ENCODE measurements at regions not wholly inside any gene's neighbourhood (a gene's known extent, or its start where the extent isn't known, plus 50 kb on each side); places are given as distances from the start of the nearest gene placed in this dataset.

DNA sequence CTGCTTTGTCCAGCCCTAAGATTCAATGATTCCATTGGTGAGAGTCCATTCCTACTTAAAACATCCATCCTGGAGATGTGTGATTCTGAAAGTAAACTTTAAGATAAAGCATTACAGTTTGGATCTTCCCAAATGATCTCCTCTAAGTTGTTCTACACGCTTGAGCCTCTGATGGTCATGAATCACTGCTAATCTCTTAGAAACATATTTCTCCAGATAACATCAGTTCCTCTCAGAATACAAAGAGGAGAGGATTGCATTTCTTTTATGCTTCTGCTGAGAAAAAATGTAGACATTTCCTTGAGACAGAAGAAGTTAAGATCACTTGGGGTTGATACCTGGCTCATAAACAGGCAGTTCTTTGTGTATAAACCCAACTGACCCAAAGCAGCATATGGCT, 281.2 kb upstream of the DPH6 start:
- Histone ChIP-seq H3K4me3 (no peak overlapping the region), H3K36me3 (no peaks in the 10 kb centered on the region), H3K9me3 (no peaks in the 10 kb centered on the region), H3K27me3 (no peaks in the 10 kb centered on the region), H3K4me1 (no peaks in the 10 kb centered on the region), H3K27ac (no peak overlapping the region)
- intact Hi-C loops (cut with DNase I; ENCODE audit: low total_unique reads) = no loop called here
- TF ChIP-seq POLR2AphosphoS5 (IDR thresholded peaks at IDR 0.05) (no peak), EP300 (IDR thresholded peaks at IDR 0.05) (no peak), POLR2A (IDR thresholded peaks at IDR 0.05) (no peak)
- TF ChIP-seq, protein P1, sequence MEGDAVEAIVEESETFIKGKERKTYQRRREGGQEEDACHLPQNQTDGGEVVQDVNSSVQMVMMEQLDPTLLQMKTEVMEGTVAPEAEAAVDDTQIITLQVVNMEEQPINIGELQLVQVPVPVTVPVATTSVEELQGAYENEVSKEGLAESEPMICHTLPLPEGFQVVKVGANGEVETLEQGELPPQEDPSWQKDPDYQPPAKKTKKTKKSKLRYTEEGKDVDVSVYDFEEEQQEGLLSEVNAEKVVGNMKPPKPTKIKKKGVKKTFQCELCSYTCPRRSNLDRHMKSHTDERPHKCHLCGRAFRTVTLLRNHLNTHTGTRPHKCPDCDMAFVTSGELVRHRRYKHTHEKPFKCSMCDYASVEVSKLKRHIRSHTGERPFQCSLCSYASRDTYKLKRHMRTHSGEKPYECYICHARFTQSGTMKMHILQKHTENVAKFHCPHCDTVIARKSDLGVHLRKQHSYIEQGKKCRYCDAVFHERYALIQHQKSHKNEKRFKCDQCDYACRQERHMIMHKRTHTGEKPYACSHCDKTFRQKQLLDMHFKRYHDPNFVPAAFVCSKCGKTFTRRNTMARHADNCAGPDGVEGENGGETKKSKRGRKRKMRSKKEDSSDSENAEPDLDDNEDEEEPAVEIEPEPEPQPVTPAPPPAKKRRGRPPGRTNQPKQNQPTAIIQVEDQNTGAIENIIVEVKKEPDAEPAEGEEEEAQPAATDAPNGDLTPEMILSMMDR (IDR thresholded peaks at IDR 0.05) = no peak
- 31 to 62% (median 45%) methylated on average over 1 of the region's 1 CpG for WGBS, 5 donors
- DNase-seq = no peak

DNA sequence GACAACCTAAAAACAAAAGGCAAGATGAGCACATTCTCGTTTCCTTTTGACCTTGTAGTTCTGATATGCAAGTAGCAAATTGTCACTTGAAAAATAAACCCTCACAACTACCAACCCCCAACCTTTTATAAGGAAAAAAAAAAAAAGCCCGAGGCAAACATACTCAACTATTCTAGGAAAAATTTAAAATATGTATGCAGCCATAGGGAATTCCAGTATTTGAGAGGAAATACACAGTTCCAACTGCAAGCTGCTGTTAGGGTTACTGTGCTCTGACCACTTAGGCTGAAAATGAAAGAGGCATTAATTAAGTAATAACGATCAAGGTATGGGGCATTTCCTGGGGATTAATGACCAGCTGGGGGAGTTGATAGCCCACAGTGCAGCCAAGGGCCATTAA, 281.9 kb upstream of the DPH6 start:
- H3K4me1 ChIP-seq = no peaks in the 10 kb centered on the region
- intact Hi-C loops (cut with DNase I; ENCODE audit: low total_unique reads) = no loop called here
- H3K9me3 ChIP-seq = no peaks in the 10 kb centered on the region
- 42 to 51% (median 49%) methylated on average over 3 of the region's 3 CpGs for WGBS, 5 donors
- H3K27me3 ChIP-seq = no peaks in the 10 kb centered on the region
- no peak overlapping the region for H3K27ac ChIP-seq
- peak in 1 of 2 donors; percentile 21 for DNase-seq
- TF ChIP-seq EP300 (IDR thresholded peaks at IDR 0.05) = no peak
- no peak for TF ChIP-seq POLR2AphosphoS5 (IDR thresholded peaks at IDR 0.05)
- TF ChIP-seq, protein P1 (IDR thresholded peaks at IDR 0.05) = no peak
- no peak for TF ChIP-seq POLR2A (IDR thresholded peaks at IDR 0.05)
- no peaks in the 10 kb centered on the region for H3K36me3 ChIP-seq
- H3K4me3 ChIP-seq = no peak overlapping the region

DNA sequence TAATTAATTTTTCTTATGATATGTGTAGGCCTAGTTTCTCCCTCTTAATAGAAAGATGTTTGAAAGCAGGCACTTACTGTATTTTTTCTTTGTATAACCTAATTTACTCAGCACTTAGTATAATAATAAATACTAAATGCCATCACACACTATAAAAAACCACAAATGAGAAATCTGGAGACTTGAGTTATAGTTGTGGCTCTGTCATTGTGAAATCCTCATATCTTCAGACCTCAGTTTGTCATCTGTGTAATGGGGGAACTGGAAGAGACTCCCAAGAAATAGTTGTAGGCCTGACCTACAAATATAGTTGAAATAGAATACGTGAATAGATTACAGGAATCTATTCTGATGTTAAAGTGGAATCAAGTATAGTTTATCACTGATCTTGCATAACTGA, 287.6 kb upstream of the DPH6 start:
- Histone ChIP-seq H3K4me3 (no peak overlapping the region), H3K27me3 (no peaks in the 10 kb centered on the region), H3K9me3 (no peaks in the 10 kb centered on the region), H3K4me1 (peaks cover 0 to 5% (median 0%) of the 10 kb centered on the region in 4 donors), H3K27ac (no peak overlapping the region), H3K36me3 (no peaks in the 10 kb centered on the region)
- TF ChIP-seq, protein P1 (IDR thresholded peaks at IDR 0.05) = no peak
- TF ChIP-seq EP300 (IDR thresholded peaks at IDR 0.05) (no peak), POLR2A (IDR thresholded peaks at IDR 0.05) (no peak), POLR2AphosphoS5 (IDR thresholded peaks at IDR 0.05) (no peak)
- no peak for DNase-seq
- 78 to 84% (median 80%) methylated on average over 1 of the region's 1 CpG for WGBS, 5 donors
- intact Hi-C loops (cut with DNase I; ENCODE audit: low total_unique reads) = no loop called here

DNA sequence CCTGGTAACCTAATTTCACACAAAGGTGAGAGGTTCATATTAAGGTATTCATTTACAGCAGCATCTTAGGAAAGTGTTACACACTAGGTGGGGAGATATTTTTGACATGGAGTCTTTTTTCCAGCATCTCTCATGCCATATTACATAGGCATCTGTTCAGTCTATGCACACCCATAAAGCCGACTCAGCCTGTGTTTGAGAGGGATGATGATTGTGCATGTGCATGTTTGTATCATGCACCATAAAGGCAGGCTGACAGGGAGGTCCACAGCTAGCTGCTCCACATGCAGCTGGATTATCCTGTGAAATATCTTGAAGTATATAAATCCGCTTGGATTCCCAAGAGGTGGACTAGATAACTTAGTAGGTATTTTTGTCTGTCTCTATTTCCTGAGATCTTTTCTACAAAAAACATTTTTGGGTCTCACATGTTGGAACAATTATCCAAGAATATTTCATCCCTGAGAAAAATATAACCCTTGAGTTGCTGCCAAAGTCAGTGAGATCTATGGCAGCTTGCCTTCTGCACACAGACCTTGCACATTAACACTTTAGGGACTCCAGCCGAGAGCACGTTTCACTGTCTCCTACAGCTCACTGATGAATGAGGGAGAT, 288.4 kb upstream of the DPH6 start:
- Histone ChIP-seq H3K36me3 (no peaks in the 10 kb centered on the region), H3K27ac (no peak overlapping the region), H3K27me3 (no peaks in the 10 kb centered on the region), H3K4me3 (no peak overlapping the region), H3K9me3 (no peaks in the 10 kb centered on the region), H3K4me1 (peaks cover 0 to 5% (median 0%) of the 10 kb centered on the region in 4 donors)
- TF ChIP-seq, protein P1 (IDR thresholded peaks at IDR 0.05) = no peak
- TF ChIP-seq EP300 (IDR thresholded peaks at IDR 0.05) (no peak), POLR2AphosphoS5 (IDR thresholded peaks at IDR 0.05) (no peak), POLR2A (IDR thresholded peaks at IDR 0.05) (no peak)
- intact Hi-C loops (cut with DNase I; ENCODE audit: low total_unique reads) = no loop called here
- peak in 1 of 2 donors; percentile 18 for DNase-seq
- 60 to 72% (median 68%) methylated on average over 4 of the region's 4 CpGs for WGBS, 5 donors
